ENCODE measurements at regions not wholly inside any gene's neighbourhood (a gene's known extent, or its start where the extent isn't known, plus 50 kb on each side); places are given as distances from the start of the nearest gene placed in this dataset.

- peaks cover 24% of the 10 kb centered on the region for H3K4me1 ChIP-seq
- no peak overlapping the region for H3K4me3 ChIP-seq
- H3K27me3 ChIP-seq, result no peaks in the 10 kb centered on the region
- no peaks in the 10 kb centered on the region for H3K9me3 ChIP-seq
- TF ChIP-seq CTCF (IDR thresholded peaks at IDR 0.05) (no peak), POLR2A (IDR thresholded peaks at IDR 0.05) (no peak), POLR2AphosphoS5 (IDR thresholded peaks at IDR 0.05; ENCODE audit: insufficient read depth in 1 of 2, low read depth in 1 of 2) (no peak)
- no peaks in the 10 kb centered on the region for H3K36me3 ChIP-seq
- intact Hi-C loops (cut with DNase I), result no loop called here
- H3K27ac ChIP-seq, result no peak overlapping the region
- DNase-seq (ENCODE audit: extremely low spot score in 2 of 2), result no peak
Observed at GRCh38 chr2:23296691-23297090, 88.3 kb upstream of the KLHL29 start.

- Histone ChIP-seq H3K36me3 (no peaks in the 10 kb centered on the region), H3K4me3 (no peak overlapping the region), H3K27me3 (no peaks in the 10 kb centered on the region), H3K9me3 (no peaks in the 10 kb centered on the region), H3K27ac (no peak overlapping the region), H3K4me1 (peaks cover 24% of the 10 kb centered on the region)
- no peak for DNase-seq (ENCODE audit: extremely low spot score in 2 of 2)
- TF ChIP-seq POLR2AphosphoS5 (IDR thresholded peaks at IDR 0.05; ENCODE audit: insufficient read depth in 1 of 2, low read depth in 1 of 2), result no peak
- TF ChIP-seq CTCF (IDR thresholded peaks at IDR 0.05), result no peak
- no peak for TF ChIP-seq POLR2A (IDR thresholded peaks at IDR 0.05)
- intact Hi-C loops (cut with DNase I), result no loop called here
Observed at GRCh38 chr2:23297112-23297511, 87.9 kb upstream of the KLHL29 start.

GRCh38 chr2:23298551-23298950 is 86.4 kb upstream of the KLHL29 start:
- intact Hi-C loops (cut with DNase I), result no loop called here
- TF ChIP-seq CTCF (IDR thresholded peaks at IDR 0.05) (no peak), POLR2A (IDR thresholded peaks at IDR 0.05) (no peak), POLR2AphosphoS5 (IDR thresholded peaks at IDR 0.05; ENCODE audit: insufficient read depth in 1 of 2, low read depth in 1 of 2) (no peak)
- Histone ChIP-seq H3K36me3 (no peaks in the 10 kb centered on the region), H3K27ac (no peak overlapping the region), H3K4me3 (no peak overlapping the region), H3K9me3 (no peaks in the 10 kb centered on the region), H3K27me3 (no peaks in the 10 kb centered on the region), H3K4me1 (peaks cover 12% of the 10 kb centered on the region)
- no peak for DNase-seq (ENCODE audit: extremely low spot score in 2 of 2)

GRCh38 chr2:23299476-23300195 is 85.3 kb upstream of the KLHL29 start:
- TF ChIP-seq POLR2AphosphoS5 (IDR thresholded peaks at IDR 0.05; ENCODE audit: insufficient read depth in 1 of 2, low read depth in 1 of 2), result no peak
- TF ChIP-seq POLR2A (IDR thresholded peaks at IDR 0.05), result no peak
- no peak for TF ChIP-seq CTCF (IDR thresholded peaks at IDR 0.05)
- Histone ChIP-seq H3K4me1 (peaks cover under 1% of the 10 kb centered on the region), H3K27me3 (no peaks in the 10 kb centered on the region), H3K27ac (no peak overlapping the region), H3K36me3 (no peaks in the 10 kb centered on the region), H3K4me3 (no peak overlapping the region), H3K9me3 (no peaks in the 10 kb centered on the region)
- intact Hi-C loops (cut with DNase I), result no loop called here
- DNase-seq (ENCODE audit: extremely low spot score in 2 of 2), result no peak

GRCh38 chr2:23301136-23301535 is 83.8 kb upstream of the KLHL29 start:
- Histone ChIP-seq H3K4me3 (no peak overlapping the region), H3K27me3 (no peaks in the 10 kb centered on the region), H3K9me3 (no peaks in the 10 kb centered on the region), H3K4me1 (no peaks in the 10 kb centered on the region), H3K27ac (no peak overlapping the region), H3K36me3 (no peaks in the 10 kb centered on the region)
- intact Hi-C loops (cut with DNase I), result no loop called here
- DNase-seq (ENCODE audit: extremely low spot score in 2 of 2), result no peak
- TF ChIP-seq CTCF (IDR thresholded peaks at IDR 0.05) (no peak), POLR2A (IDR thresholded peaks at IDR 0.05) (no peak), POLR2AphosphoS5 (IDR thresholded peaks at IDR 0.05; ENCODE audit: insufficient read depth in 1 of 2, low read depth in 1 of 2) (no peak)

All from vagina (tissue), 2 donors.